ENCODE measurements at regions not wholly inside any gene's neighbourhood (a gene's known extent, or its start where the extent isn't known, plus 50 kb on each side); places are given as distances from the start of the nearest gene placed in this dataset.

DNA sequence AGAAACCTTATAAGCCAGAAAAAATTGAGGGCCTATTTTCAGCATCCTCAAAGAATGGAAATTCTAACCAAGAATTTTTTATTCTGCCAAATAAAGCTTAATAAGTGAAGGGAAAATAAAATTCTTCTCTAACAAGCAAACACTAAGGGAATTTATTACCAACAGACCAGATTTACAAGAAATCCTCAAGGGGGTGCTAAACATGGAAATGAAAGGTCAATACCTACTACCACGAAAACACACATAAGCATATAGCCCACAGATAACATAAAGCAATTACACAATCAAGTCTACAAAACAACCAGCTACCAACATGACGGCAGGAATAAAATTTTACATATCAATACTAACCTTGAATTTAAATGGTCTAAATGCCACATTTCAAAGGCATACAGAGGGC lies 883.5 kb downstream of the SI start:
- no peaks in the 10 kb centered on the region for H3K9me2 ChIP-seq (replicated peaks; ENCODE audit: control insufficient read depth, low read length)
- H3K4me2 ChIP-seq (ENCODE audit: low read length) = no peak overlapping the region
- no peaks in the 10 kb centered on the region for H4K20me1 ChIP-seq (ENCODE audit: control insufficient read depth, insufficient read depth, low read depth, low read length)
- no peaks in the 10 kb centered on the region for H3K9me3 ChIP-seq (ENCODE audit: control insufficient read depth, insufficient read depth, low read length)
- H3K36me3 ChIP-seq (ENCODE audit: control insufficient read depth, low read length) = no peaks in the 10 kb centered on the region
- H3K79me2 ChIP-seq (ENCODE audit: control insufficient read depth, low read length) = no peaks in the 10 kb centered on the region
- H3K4me3 ChIP-seq (ENCODE audit: low read length) = no peak overlapping the region
- H3K27me3 ChIP-seq (ENCODE audit: control insufficient read depth, low read length) = no peaks in the 10 kb centered on the region
- H3K27ac ChIP-seq (ENCODE audit: low read depth, low read length) = no peak overlapping the region
- H3F3A ChIP-seq (ENCODE audit: control insufficient read depth, insufficient read depth) = no peaks in the 10 kb centered on the region
- TF ChIP-seq CTCF (IDR thresholded peaks at IDR 0.05; ENCODE audit: low read depth, low read length, poor library complexity, severe bottlenecking) = no peak
- TF ChIP-seq EZH2phosphoT487 (IDR thresholded peaks at IDR 0.05; ENCODE audit: borderline replicate concordance, low read length) = no peak
- no peaks in the 10 kb centered on the region for H3K4me1 ChIP-seq (ENCODE audit: control insufficient read depth, low read length)

- Histone ChIP-seq H3K27ac (ENCODE audit: low read depth, low read length) (no peak overlapping the region), H3K4me1 (ENCODE audit: control insufficient read depth, low read length) (no peaks in the 10 kb centered on the region), H3F3A (ENCODE audit: control insufficient read depth, insufficient read depth) (no peaks in the 10 kb centered on the region), H3K9me3 (ENCODE audit: control insufficient read depth, insufficient read depth, low read length) (no peaks in the 10 kb centered on the region), H4K20me1 (ENCODE audit: control insufficient read depth, insufficient read depth, low read depth, low read length) (no peaks in the 10 kb centered on the region), H3K27me3 (ENCODE audit: control insufficient read depth, low read length) (no peaks in the 10 kb centered on the region), H3K4me3 (ENCODE audit: low read length) (no peak overlapping the region), H3K36me3 (ENCODE audit: control insufficient read depth, low read length) (no peaks in the 10 kb centered on the region), H3K9me2 (replicated peaks; ENCODE audit: control insufficient read depth, low read length) (no peaks in the 10 kb centered on the region), H3K4me2 (ENCODE audit: low read length) (no peak overlapping the region), H3K79me2 (ENCODE audit: control insufficient read depth, low read length) (no peaks in the 10 kb centered on the region)
- TF ChIP-seq EZH2phosphoT487 (IDR thresholded peaks at IDR 0.05; ENCODE audit: borderline replicate concordance, low read length) = no peak
- no peak for TF ChIP-seq CTCF (IDR thresholded peaks at IDR 0.05; ENCODE audit: low read depth, low read length, poor library complexity, severe bottlenecking)
These were observed 885.3 kb downstream of the SI start for GRCh38 chr3:164192974-164193373.

GRCh38 chr3:164190566-164190965 lies 887.7 kb downstream of the SI start:
- no peaks in the 10 kb centered on the region for H3K9me3 ChIP-seq (ENCODE audit: control insufficient read depth, insufficient read depth, low read length)
- no peak overlapping the region for H3K4me2 ChIP-seq (ENCODE audit: low read length)
- H3K36me3 ChIP-seq (ENCODE audit: control insufficient read depth, low read length) = no peaks in the 10 kb centered on the region
- H4K20me1 ChIP-seq (ENCODE audit: control insufficient read depth, insufficient read depth, low read depth, low read length) = no peaks in the 10 kb centered on the region
- H3K9me2 ChIP-seq (replicated peaks; ENCODE audit: control insufficient read depth, low read length) = no peaks in the 10 kb centered on the region
- H3K4me3 ChIP-seq (ENCODE audit: low read length) = no peak overlapping the region
- H3K4me1 ChIP-seq (ENCODE audit: control insufficient read depth, low read length) = no peaks in the 10 kb centered on the region
- no peaks in the 10 kb centered on the region for H3K27me3 ChIP-seq (ENCODE audit: control insufficient read depth, low read length)
- no peak overlapping the region for H3K27ac ChIP-seq (ENCODE audit: low read depth, low read length)
- H3F3A ChIP-seq (ENCODE audit: control insufficient read depth, insufficient read depth) = no peaks in the 10 kb centered on the region
- H3K79me2 ChIP-seq (ENCODE audit: control insufficient read depth, low read length) = no peaks in the 10 kb centered on the region
- TF ChIP-seq CTCF (IDR thresholded peaks at IDR 0.05; ENCODE audit: low read depth, low read length, poor library complexity, severe bottlenecking) (no peak), EZH2phosphoT487 (IDR thresholded peaks at IDR 0.05; ENCODE audit: borderline replicate concordance, low read length) (no peak)

DNA sequence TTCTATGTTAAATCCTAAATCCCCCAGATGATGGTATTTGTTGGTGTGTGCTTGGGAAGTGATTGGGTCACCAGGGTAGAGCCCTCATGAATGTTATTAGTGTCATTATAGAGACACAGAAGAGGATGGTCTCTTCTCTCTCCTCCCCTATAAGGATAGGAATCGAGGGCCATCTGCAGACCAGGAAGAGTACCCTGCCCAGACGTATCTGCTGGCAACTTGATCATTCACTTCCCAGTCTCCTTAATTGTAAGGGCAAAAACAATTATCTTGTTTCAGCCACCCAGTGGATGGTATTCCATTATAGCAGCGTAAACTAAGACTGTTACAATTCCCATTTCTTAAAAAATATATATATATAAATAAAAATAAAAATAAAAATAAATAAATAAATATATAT lies 892.2 kb downstream of the SI start:
- no peaks in the 10 kb centered on the region for H3F3A ChIP-seq (ENCODE audit: control insufficient read depth, insufficient read depth)
- H4K20me1 ChIP-seq (ENCODE audit: control insufficient read depth, insufficient read depth, low read depth, low read length) = no peaks in the 10 kb centered on the region
- no peaks in the 10 kb centered on the region for H3K9me2 ChIP-seq (replicated peaks; ENCODE audit: control insufficient read depth, low read length)
- H3K9me3 ChIP-seq (ENCODE audit: control insufficient read depth, insufficient read depth, low read length) = no peaks in the 10 kb centered on the region
- no peaks in the 10 kb centered on the region for H3K4me1 ChIP-seq (ENCODE audit: control insufficient read depth, low read length)
- no peak overlapping the region for H3K4me2 ChIP-seq (ENCODE audit: low read length)
- H3K79me2 ChIP-seq (ENCODE audit: control insufficient read depth, low read length) = no peaks in the 10 kb centered on the region
- TF ChIP-seq EZH2phosphoT487 (IDR thresholded peaks at IDR 0.05; ENCODE audit: borderline replicate concordance, low read length) (no peak), CTCF (IDR thresholded peaks at IDR 0.05; ENCODE audit: low read depth, low read length, poor library complexity, severe bottlenecking) (no peak)
- no peak overlapping the region for H3K27ac ChIP-seq (ENCODE audit: low read depth, low read length)
- no peaks in the 10 kb centered on the region for H3K27me3 ChIP-seq (ENCODE audit: control insufficient read depth, low read length)
- no peaks in the 10 kb centered on the region for H3K36me3 ChIP-seq (ENCODE audit: control insufficient read depth, low read length)
- H3K4me3 ChIP-seq (ENCODE audit: low read length) = no peak overlapping the region

Measured in DOHH2 (cell line).